HUDEP-2 (cell line): ENCODE measurements at regions not wholly inside any gene's neighbourhood (a gene's known extent, or its start where the extent isn't known, plus 50 kb on each side); places are given as distances from the start of the nearest gene placed in this dataset.

Experiments used
- DNase-seq, 76 experiments: peaks; one replicate each; lab custom pipeline; 2025; ENCODE audit not compliant: unreplicated experiment in 76 of 76; lab: John Stamatoyannopoulos, UW

DNA sequence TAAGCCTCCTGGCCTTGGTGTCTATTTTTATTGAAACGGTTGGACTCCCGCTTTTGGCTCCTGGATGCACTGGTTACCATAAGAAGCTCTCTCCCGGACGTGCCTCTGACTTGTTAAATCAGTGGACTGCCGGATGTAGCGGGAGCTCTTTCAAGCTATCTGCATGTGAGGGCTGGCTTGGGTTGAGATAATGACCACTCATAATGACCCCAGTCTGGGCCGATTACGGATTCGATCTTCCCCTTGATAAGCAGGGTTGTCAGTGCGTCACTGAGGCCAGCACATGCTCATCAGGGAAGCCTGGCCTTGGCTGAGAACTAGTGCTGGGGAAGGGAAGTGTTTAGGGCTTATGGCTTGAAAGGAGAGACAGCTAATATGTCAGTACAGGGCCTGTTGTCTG is 528.1 kb downstream of the CDH26 start:
- DNase-seq: no peak

DNA sequence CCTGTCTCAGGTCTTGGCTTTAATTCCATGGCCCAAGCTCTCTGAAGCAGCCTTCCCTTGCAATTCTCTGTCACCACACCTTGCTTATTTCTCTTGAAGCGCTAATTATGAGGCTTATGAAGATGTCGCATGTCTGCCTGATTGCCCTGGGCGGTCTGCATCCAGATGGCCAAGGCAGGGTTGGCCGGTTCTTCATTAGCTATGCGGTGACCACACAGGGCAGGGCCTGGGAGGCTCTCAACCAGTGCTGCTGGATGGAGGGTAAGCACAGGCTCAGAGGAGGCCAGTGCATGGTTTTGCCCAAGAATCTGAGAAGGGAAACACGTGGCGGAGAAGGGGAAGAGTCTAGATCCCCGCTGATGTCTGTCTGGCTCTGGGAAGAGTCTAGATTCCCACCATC is 528.7 kb downstream of the CDH26 start:
- DNase-seq: no peak

DNA sequence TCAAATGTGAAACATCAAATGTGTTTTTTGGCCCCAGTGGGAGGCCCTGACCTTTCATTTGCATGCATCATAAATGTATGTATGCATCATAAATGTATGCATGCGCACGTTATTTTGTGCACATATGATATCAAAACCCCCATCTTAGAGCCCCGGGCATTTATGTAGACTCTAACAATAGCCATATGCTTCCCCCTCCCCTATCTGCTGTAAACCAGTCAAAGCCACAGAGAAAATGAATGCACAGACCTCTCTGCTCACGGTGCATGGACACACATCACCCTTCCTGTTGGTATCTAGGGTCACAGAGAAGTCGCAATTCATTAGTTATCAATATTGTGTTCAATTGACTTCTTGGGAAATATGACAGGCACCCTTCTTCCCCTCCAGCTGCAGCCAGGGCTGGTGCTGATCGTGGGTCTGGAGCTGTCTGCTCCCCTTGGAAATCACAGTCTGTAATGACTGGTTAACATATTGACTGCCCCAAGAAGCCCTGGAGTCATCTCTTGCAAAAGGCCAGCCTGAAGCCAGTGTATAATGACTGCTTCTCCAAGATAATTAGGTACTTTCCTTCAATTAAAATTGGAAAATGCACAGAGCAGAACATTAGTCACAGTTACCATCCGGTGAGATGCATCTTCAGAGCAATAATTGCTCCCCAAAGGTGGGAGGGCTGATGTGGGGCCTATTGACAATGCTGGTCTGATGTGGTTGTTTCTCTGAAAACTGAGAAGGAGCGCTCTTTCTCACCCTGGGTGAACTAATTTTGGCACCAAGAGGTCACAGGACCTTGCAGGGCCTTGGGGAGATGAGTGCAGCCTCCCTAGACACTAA is 532.2 kb downstream of the CDH26 start:
- no peak for DNase-seq

DNA sequence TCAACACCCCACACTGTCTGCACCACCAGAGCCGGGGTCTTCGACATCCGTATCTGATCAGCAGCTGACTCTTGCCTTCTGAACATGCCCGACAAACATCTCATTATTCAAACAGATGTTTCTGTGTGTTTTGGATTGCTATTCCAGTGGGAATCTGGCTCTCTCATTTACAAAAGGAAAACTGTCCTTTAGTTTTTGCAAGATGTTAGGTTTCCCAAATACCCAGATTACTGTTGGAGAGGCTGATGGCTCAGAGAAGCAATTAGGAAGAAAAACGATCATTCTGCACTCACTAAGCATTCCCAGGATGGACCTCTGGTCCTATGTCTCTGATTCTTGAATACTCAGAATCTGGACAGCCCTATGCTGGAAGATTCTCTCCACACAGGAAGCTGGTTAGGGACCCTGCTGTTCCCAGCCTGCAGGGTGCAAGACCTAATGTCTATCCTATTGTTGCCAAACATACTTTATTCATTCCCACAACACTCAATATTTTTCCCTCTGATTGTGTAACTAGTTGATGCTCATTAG is 532.9 kb downstream of the CDH26 start:
- no peak for DNase-seq

DNA sequence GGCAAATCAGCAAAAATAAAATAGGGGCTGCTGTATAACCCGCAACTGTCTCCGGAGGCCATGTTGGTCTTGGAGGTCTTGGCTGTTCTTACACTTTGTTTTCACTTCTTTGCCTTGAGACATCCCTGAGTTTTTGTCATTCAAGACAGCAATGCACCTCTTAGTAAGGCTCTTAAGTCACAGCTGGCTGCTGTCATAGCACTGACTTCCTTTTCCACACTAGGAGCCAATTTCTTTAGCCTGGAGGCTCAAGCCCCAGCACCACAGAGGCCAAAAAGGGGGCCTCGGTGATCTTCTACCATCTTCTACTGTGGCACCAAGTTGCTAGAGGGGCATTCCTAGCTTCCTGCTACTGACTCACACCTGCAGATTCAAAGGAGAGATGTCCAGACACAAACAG is 536.3 kb downstream of the CDH26 start:
- DNase-seq: no peak

DNA sequence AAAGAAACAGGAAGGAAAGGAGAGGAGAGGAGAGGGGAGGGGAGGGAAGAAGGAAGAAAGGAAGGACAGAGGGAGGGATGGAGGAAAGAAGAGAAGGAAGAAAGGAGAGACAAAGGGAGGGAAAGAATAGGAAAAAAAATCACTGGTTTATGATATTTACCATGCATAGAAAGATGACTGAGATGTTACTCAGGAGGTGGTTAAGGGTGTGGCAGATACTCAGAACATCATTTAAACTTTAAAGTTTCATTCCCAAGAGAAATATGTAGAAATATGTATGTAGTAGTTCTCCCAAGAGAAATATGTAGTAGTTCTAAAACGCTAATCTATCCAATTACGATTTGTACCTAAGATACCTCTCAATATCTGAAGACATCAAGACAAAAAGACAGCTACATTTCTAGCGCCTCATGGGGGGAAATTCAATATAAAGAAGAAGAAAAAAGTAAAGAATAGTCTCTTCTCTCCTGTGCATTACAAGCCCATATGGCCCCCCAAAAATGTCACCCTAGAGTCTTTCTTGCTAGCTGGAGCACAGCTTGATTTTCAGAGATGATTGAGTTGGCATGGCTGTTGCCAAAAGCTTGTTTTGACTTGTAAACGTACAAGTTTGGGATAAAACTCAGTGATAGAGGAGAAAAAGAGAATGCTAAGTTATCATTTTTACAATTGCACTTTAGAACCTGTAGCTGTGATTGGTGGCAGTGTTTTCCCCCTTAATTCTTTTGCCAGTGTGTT is 539.2 kb downstream of the CDH26 start:
- DNase-seq: no peak

DNA sequence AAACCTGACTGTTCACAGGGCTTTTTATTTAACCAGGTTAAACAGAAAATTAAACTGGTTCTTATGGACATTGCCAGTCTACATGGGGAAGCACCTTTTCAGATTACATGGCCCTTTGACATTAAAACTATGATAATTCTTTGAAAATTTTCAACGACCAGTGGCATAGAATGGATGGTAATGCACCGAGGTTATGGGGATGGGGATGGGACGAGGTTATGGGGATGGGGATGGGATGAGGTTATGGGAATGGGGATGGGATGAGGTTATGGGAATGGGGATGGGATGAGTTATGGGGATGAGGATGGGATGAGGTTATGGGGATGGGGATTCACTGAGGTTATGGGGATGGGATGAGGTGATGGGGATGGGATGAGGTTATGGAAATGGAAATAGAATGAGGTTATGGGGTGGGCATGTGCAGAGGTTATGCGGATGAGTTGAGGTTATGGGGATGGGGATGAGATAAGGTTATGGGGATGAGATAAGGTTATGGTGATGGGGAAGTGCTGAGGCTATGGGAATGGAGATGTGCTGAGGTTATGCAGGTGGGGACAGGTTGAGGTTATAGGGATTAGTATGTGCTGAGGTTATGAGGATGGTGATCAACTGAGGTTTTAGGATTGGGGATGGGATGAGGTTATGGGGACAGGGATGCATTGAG is 541.9 kb downstream of the CDH26 start:
- DNase-seq: no peak

DNA sequence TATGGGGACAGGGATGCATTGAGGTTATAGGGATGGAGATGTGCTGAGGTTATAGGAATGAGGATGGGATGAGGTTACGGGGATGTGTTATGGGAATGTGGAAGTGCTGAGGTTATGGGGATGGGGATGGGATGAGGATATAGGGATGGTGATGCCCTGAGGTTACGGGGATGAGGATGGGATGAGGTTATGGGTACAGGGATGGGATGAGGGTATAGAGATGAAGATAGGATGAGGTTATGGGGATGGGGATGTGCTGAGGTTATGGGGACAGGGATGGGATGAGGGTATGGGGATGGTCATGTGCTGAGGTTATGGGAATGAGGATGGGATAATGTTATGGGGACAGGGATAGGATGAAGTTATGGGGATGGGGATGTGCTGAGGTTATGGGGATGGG is 542.8 kb downstream of the CDH26 start:
- DNase-seq: no peak

DNA sequence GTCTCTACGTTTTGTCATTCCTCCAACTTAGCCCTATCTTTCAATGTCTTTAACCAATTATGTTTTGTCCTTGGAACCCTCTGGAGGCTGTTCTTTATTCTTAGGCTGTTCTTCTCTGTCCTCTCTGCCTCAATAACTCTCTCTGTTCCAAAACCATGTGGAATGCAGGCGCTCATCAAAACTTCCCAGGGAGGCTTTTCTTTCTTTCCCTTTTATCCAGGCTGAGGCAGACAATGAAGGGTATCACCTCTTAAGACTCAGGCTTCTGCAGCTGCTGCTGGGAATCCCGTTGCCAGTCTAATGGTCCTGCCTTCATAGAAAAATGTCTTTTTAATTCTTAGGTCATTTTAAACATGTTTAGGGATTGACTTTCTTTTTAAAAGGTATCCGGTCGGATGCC is 544.7 kb downstream of the CDH26 start:
- DNase-seq: no peak

DNA sequence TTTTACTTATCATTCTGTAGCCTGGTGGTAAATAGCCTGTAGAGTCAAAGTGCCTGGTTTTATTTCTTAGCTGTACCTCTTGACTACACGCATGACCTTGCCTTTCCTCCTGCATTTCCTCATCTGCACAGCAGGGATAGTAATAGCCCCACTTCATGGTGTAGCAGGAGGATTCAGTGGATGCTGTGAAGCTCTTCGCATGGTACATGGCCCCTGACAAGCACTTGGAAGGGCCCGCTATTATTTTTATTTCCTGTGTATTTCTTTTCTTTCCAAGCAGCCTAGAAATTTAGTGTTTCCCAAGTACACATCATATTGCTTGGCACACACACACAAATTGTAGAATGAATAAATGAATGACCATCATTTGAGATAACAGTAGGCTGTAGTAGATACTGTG is 547.2 kb downstream of the CDH26 start:
- DNase-seq: no peak

DNA sequence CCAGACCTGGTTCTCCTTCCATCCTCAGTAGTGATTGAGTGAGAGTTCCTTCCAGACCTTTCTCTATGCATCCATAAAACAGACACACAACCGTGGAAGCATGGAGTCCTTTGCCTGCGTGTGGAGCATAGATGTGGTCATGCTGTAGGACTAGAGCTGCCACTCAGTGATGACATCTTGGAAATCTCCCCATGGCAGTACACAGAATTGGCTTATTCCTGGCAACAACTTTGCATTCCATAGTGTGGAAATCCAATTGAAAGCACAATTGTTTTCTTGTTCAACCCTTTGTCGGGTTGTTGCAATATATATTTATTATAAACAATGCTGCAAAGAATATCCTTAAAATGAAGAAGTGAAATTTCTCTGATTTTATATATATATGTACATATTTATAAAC is 547.8 kb downstream of the CDH26 start:
- DNase-seq: no peak

DNA sequence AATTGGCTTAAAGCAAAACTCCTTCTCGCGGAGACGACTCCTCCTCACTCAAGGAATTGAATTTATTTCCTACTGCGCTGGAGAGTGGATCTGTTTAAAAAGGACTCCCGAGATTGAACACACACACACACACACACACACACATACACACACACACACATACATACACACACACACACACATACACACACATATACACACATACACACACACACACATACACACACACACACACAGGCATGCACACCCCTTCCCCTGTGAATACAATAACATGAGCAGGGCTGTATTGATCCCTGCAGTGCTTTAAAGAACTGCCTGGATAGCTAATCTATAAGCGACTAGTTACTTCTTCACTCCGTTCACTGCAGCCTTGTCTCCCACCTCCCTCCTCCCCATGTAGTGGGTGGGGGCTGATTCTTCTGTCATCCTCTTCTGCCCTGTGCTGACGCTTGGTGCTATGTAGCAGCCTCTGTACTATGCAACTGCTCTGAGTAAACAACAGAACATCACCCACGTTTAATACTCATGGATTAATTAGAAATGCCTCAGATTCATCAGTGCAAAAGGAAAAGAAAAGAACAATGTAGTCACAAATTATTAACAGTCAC is 549.0 kb downstream of the CDH26 start:
- no peak for DNase-seq

DNA sequence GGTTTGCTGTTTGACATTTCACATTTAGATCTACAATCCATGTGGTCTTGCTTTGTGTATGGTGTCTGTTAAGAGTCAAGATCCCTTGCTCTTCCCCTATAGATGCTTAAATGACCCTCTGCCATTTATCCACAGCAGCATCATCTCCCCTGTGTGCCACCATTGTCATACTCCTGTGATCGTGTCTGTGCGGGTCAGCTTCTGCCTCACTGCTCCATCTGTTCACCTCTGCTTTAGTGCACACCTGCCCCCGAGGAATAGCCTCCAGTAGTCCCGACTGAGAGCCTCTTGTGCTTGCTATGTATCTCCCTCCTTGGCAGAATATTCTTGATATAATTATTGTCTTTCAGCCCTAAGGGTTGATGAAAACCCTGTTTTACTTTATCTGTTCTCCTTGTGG is 551.2 kb downstream of the CDH26 start:
- DNase-seq: no peak

DNA sequence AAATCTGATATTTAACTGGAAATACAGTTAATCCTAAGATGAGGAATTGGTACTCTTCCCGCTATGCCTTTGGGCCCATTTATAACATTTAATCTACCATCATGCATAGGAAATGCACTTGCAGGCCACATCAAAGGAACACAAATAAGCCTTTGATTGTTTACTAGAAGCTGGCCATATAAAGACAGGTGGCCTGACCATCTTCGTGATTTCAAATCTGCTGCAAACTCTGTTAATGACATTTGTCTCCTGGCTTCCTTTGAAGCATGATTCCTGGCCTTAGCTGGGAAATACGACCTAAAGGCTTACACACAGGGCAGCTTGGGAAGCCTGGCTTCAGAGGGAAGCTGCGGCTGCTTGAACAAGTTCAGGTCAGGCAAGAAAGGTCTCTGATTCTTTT is 552.1 kb downstream of the CDH26 start:
- DNase-seq: no peak

DNA sequence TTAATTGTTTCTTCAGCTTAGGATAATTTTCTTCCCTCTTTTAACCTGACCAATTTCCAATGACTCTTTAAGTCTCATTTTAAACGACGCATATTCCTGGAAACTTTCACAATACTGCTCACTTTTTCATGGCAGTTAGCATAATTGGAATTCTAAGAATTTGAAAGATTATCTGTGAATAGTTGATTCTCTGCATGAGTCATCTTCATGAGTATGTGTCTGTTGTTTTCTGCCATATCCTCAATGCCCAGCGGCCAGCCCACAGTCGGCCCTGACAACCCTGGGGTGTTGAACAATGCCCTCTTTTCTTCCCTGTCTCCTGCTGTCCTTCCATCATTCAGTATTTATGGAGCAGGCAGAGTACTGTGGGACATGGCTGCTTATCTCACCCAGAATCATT is 554.2 kb downstream of the CDH26 start:
- DNase-seq: no peak

DNA sequence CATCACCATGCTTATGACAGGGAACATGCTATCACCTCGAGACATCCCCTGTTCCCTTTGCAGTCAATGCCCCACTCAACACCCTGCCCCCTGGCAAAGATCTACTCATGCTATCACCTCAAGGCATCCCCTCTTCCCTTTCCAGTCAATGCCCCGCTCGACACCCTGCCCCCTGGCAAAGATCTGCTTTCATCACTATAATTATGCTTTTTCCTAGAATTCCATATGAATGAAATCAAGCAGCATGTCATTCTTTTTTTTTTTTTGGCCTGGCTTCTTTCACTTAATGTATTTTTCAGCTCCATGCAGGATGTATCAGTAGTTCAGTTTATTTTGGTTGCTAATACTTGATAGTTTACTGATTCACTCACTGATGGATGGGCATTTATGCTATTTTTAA is 554.9 kb downstream of the CDH26 start:
- DNase-seq: no peak

DNA sequence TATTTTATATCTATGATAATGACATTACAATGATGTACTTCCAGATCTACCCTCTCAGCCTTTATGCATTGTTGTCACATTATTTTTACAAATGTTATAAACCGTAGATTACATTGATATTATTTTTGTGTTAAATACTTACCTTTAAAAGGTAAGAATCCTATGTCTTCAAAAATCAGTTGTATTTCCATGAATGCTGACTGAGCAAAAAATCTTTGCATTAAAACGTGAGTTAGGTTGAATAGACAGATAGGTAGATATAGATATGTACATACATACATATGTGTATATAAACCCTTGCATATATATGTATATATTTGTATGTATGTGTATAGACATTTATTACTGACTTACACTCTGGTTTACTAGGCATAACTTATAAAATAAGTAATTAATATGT is 558.2 kb downstream of the CDH26 start:
- no peak for DNase-seq

DNA sequence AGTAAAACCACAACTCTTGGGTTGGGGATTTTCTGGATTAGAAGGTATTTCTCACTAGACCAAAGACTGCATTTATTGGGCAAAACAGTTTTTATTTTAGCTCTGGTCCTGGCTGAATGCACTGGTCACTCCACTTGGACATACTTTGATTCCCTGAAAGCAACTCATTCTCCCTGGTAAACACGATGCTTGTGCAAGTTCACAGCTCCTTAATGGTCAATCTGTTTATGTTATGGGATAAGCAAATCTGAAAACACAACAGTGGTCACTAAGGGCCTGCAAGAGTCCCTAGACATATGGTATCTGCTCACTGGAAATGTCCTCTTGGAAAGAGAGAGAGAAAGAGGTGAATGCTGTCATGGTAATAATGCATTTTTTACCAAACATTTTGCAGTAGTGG is 559.8 kb downstream of the CDH26 start:
- no peak for DNase-seq

DNA sequence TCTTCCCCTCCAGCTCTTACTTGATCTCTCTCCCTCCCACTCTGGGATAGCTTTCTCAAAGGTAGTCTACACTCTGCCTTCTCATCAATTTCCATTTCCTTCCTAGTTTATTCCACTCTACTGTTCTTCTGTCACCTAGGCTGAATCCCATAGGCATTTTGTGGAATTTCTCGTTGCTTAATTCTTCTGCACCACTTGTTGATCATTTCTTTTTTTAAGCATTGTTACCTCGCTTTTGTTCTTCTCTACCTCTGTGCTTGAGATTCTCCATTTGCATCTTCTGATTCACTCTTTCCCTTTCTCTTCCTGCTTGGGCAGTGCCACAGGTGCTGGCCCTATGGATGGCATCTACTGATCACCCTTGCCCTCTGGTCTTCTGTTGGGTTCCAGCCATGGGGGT is 567.2 kb downstream of the CDH26 start:
- no peak for DNase-seq

DNA sequence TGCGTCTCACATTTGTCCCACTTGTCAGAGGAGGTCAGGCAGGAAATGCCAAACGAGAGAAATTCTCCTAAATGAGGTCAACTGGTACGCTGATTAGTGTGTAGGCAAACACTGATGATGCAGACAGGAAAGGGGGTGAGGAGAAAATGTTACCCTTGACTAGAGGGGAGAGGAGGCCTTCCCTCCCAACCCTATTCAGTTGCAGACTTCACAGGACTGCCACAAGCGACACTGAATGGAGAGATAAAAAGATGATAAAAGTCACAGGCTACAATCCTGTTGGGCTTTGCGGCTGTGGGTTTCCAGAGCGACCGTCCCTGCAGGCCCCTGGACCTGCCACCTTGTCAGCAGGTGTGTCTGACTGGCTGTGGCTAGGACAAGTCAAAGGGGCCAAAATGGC is 569.4 kb downstream of the CDH26 start:
- no peak for DNase-seq

DNA sequence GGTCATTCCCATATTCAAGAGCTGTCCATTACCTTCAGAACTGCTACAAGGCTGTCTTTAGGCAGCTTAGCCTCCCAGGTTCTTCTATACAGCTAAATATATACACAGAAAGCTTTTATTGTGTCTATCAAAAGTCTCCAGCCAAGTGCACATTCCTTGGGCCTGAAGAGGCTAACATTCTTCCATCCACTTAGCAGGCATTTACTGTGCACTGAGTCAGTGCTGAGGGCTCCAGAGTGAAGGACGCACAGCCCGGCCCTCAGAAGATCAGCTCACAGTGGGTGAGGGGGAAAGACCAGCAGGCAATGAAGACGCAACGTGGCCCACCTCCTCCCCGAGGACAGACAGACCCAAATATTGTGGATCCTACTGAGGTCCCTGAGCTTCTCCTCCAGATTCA is 569.9 kb downstream of the CDH26 start:
- no peak for DNase-seq
